IMR-90 (cell line): ENCODE measurements at regions not wholly inside any gene's neighbourhood (a gene's known extent, or its start where the extent isn't known, plus 50 kb on each side); places are given as distances from the start of the nearest gene placed in this dataset.

Experiments used
- ATAC-seq: fragments of 200-7000 bp; cut with Tn5 transposase; 2 replicates; pipeline ENCODE4 v1.9.1; 2020; ENCODE audit warnings: low read depth, mild to moderate bottlenecking, moderate library complexity
- BruUV-seq: library from RNA; stranded (reverse); fragments of 400-500 nt; replicated peaks from 2 replicates; lab custom pipeline; 2021; lab: Mats Ljungman, UMichigan
- CTCF ChIA-PET: fragments of 300-600 bp; formaldehyde crosslinking; extraction: SDS; loops from one replicate; lab custom pipeline; 2021; ENCODE audit warnings: antibody characterized with exemption; lab: Yijun Ruan, JAX
- POLR2A ChIA-PET: fragments of 300-600 bp; sonication (Branson Sonifier 250); formaldehyde crosslinking; loops from one replicate; lab custom pipeline; 2022; ENCODE audit warnings: antibody characterized with exemption; ENCODE audit not compliant: unreplicated experiment; lab: Charles Lee
- DNase-seq: peaks from one replicate; pipeline ENCODE4 v3.0.0; 2013
- H2AFZ ChIP-seq: replicated peaks from 2 replicates; pipeline ENCODE3; 2013; ENCODE audit warnings: low read length, mild to moderate bottlenecking; ENCODE audit not compliant: poor library complexity
- H2AK5ac ChIP-seq: 2 replicates; pipeline ENCODE4 v1.6.1; 2013; ENCODE audit warnings: low read depth, low read length, inconsistent platforms
- H2AK9ac ChIP-seq: replicated peaks from 2 replicates; pipeline ENCODE3; 2013; ENCODE audit warnings: mild to moderate bottlenecking, low read depth, low read length, moderate library complexity; ENCODE audit not compliant: poor library complexity
- H2BK120ac ChIP-seq: 2 replicates; pipeline ENCODE4 v1.6.1; 2013; ENCODE audit warnings: low read depth, low read length, inconsistent platforms
- H2BK15ac ChIP-seq: 3 replicates; pipeline ENCODE4 v1.6.1; 2013; ENCODE audit warnings: low read depth, low read length, inconsistent platforms
- H2BK20ac ChIP-seq: 2 replicates; pipeline ENCODE4 v1.6.1; 2013; ENCODE audit warnings: low read depth, mild to moderate bottlenecking, inconsistent platforms, low read length, moderate library complexity
- H2BK5ac ChIP-seq: 2 replicates; pipeline ENCODE4 v1.6.1; 2013; ENCODE audit warnings: mild to moderate bottlenecking, low read depth, low read length, inconsistent platforms; ENCODE audit not compliant: poor library complexity, severe bottlenecking
- H3K14ac ChIP-seq: replicated peaks from 2 replicates; pipeline ENCODE4 v1.6.1; 2013; ENCODE audit warnings: low read depth, low read length, inconsistent platforms
- H3K18ac ChIP-seq: 2 replicates; pipeline ENCODE4 v1.6.1; 2013; ENCODE audit warnings: low read depth, low read length, control low read depth
- H3K23ac ChIP-seq: 2 replicates; pipeline ENCODE4 v1.6.1; 2013; ENCODE audit warnings: low read depth, low read length, inconsistent platforms
- H3K27ac ChIP-seq: 2 replicates; pipeline ENCODE4 v1.5.1; 2013; ENCODE audit warnings: mild to moderate bottlenecking, control low read depth, low read length; ENCODE audit not compliant: insufficient read depth
- H3K27me3 ChIP-seq: 2 replicates; pipeline ENCODE4 v1.6.1; 2013; ENCODE audit warnings: low read length; ENCODE audit not compliant: control insufficient read depth, insufficient read depth
- H3K36me3 ChIP-seq: 2 replicates; pipeline ENCODE4 v1.6.1; 2013; ENCODE audit warnings: low read length, mixed read lengths; ENCODE audit not compliant: control insufficient read depth, insufficient read depth
- H3K4ac ChIP-seq: 2 replicates; pipeline ENCODE4 v1.6.1; 2013; ENCODE audit warnings: low read depth, low read length, inconsistent platforms
- H3K4me1 ChIP-seq: 2 replicates; pipeline ENCODE4 v1.6.1; 2013; ENCODE audit warnings: low read length, mixed read lengths; ENCODE audit not compliant: control insufficient read depth, insufficient read depth
- H3K4me2 ChIP-seq: 2 replicates; pipeline ENCODE4 v1.6.1; 2013; ENCODE audit warnings: low read depth, mild to moderate bottlenecking, control low read depth, low read length, moderate library complexity
- H3K4me3 ChIP-seq: 2 replicates; pipeline ENCODE4 v1.5.1; 2013; ENCODE audit warnings: low read depth, mild to moderate bottlenecking, control low read depth, low read length, moderate library complexity; ENCODE audit not compliant: insufficient read depth
- H3K56ac ChIP-seq: 2 replicates; pipeline ENCODE4 v1.6.1; 2013; ENCODE audit warnings: low read length, inconsistent platforms; ENCODE audit not compliant: insufficient read depth; ENCODE audit errors: extremely low read depth
- H3K79me1 ChIP-seq, 2 experiments: 2 replicates each; pipeline ENCODE4 v1.6.1; 2013; ENCODE audit warnings: low read length in 2 of 2, inconsistent platforms in 1 of 2, low read depth in 1 of 2
- H3K9ac ChIP-seq: 2 replicates; pipeline ENCODE4 v1.6.1; 2013; ENCODE audit warnings: low read depth, low read length, control low read depth
- H3K9me1 ChIP-seq: 2 replicates; pipeline ENCODE4 v1.6.1; 2013; ENCODE audit warnings: low read length, inconsistent platforms; ENCODE audit not compliant: insufficient read depth
- H3K9me3 ChIP-seq: 2 replicates; pipeline ENCODE4 v1.6.1; 2013; ENCODE audit warnings: low read length; ENCODE audit not compliant: control insufficient read depth, insufficient read depth
- H4K20me1 ChIP-seq: 2 replicates; pipeline ENCODE4 v1.6.1; 2013; ENCODE audit warnings: low read length, inconsistent platforms; ENCODE audit not compliant: insufficient read depth
- H4K5ac ChIP-seq: 2 replicates; pipeline ENCODE4 v1.6.1; 2013; ENCODE audit warnings: mild to moderate bottlenecking, low read depth, low read length, control low read depth
- H4K8ac ChIP-seq, 2 experiments: 2 replicates each; pipeline ENCODE4 v1.6.1; 2013; ENCODE audit warnings: low read depth in 2 of 2, low read length in 2 of 2, control low read depth in 1 of 2, inconsistent platforms in 1 of 2
- H4K91ac ChIP-seq: 2 replicates; pipeline ENCODE4 v1.6.1; 2013; ENCODE audit warnings: low read depth, low read length, inconsistent platforms; ENCODE audit not compliant: insufficient read depth
- CEBPB ChIP-seq: IDR thresholded peaks from 2 replicates; pipeline ENCODE4 v1.6.1; 2012; ENCODE audit warnings: low read depth, low read length, improper control_type of control experiment
- CHD1 ChIP-seq: IDR thresholded peaks from 2 replicates; pipeline ENCODE4 v1.6.1; 2012; ENCODE audit warnings: low read depth, low read length, improper control_type of control experiment
- FOS ChIP-seq: fragments of 150-350 bp; IDR thresholded peaks from 2 replicates; pipeline ENCODE4 v1.6.1; 2016; ENCODE audit warnings: low read depth, low read length
- MAFK ChIP-seq: IDR thresholded peaks from 2 replicates; pipeline ENCODE4 v1.6.1; 2012; ENCODE audit warnings: low read depth, low read length, improper control_type of control experiment
- MAZ ChIP-seq: IDR thresholded peaks from 2 replicates; pipeline ENCODE4 v1.6.1; 2012; ENCODE audit warnings: low read depth, mild to moderate bottlenecking, low read length, improper control_type of control experiment, moderate library complexity, borderline replicate concordance
- MXI1 ChIP-seq: IDR thresholded peaks from 2 replicates; pipeline ENCODE4 v1.6.1; 2012; ENCODE audit warnings: low read depth, mild to moderate bottlenecking, low read length, moderate library complexity, borderline replicate concordance
- POLR2A ChIP-seq: IDR thresholded peaks from 2 replicates; pipeline ENCODE4 v1.6.1; 2012; ENCODE audit warnings: mild to moderate bottlenecking, low read depth, low read length
- RAD21 ChIP-seq: IDR thresholded peaks from 2 replicates; pipeline ENCODE4 v1.6.1; 2012; ENCODE audit warnings: low read length, improper control_type of control experiment
- RCOR1 ChIP-seq: IDR thresholded peaks from 2 replicates; pipeline ENCODE4 v1.6.1; 2012; ENCODE audit warnings: mild to moderate bottlenecking, low read length, improper control_type of control experiment; ENCODE audit not compliant: insufficient replicate concordance
- RFX5 ChIP-seq: IDR thresholded peaks from 2 replicates; pipeline ENCODE4 v1.8.0; 2012; ENCODE audit warnings: low read depth, mild to moderate bottlenecking, low read length, moderate library complexity
- SMC3 ChIP-seq: fragments of 150-350 bp; IDR thresholded peaks from 2 replicates; pipeline ENCODE4 v1.6.1; 2016; ENCODE audit warnings: low read depth, mild to moderate bottlenecking, antibody characterized with exemption, low read length, moderate library complexity
- WGBS, 2 experiments: methylation state at CpG; one replicate each; pipeline versions ENCODE4 v1.1.5 to v1.1.7; 2013; ENCODE audit warnings: missing lambda C conversion rate in 2 of 2; ENCODE audit not compliant: insufficient read length in 1 of 2; ENCODE audit errors: extremely low coverage in 2 of 2; 5-methylcytosine and 5-hydroxymethylcytosine counted together
- dilution Hi-C: fragments of 300-500 bp; cut with HindIII; formaldehyde crosslinking; loops from one replicate; pipeline ENCODE4 v1.14.3; 2018; ENCODE audit warnings: low sequenced_read_pairs; ENCODE audit not compliant: unreplicated experiment
- in situ Hi-C: fragments of 300-500 bp; cut with MboI; formaldehyde crosslinking; loops from 3 replicates; pipeline ENCODE4 v1.14.3; 2019; ENCODE audit warnings: low sequenced_read_pairs, inconsistent platforms, mixed read lengths
- intact Hi-C: fragments of 100-400 bp; cut with micrococcal nuclease; formaldehyde crosslinking; loops from 2 replicates; pipeline ENCODE4 v1.10.0; 2022
- TF ChIP-seq, protein P1 (sequence below): fragments of 150-350 bp; IDR thresholded peaks from 2 replicates; pipeline ENCODE4 v1.6.1; 2016; ENCODE audit warnings: low read depth, mild to moderate bottlenecking, low read length, moderate library complexity, borderline replicate concordance

GRCh38 chr12:111240374-111240773 is 128.5 kb downstream of the PHETA1 start:
- Histone ChIP-seq H4K8ac (no peak overlapping the region), H3K4me3 (no peak overlapping the region), H2AK5ac (no peak overlapping the region), H3K4me2 (no peak overlapping the region), H3K79me1 (no peaks in the 10 kb centered on the region), H3K9me1 (no peaks in the 10 kb centered on the region), H2BK20ac (no peak overlapping the region), H4K91ac (no peak overlapping the region), H4K20me1 (no peaks in the 10 kb centered on the region), H3K4ac (no peak overlapping the region), H3K23ac (no peak overlapping the region), H3K36me3 (no peaks in the 10 kb centered on the region), H2AK9ac (no peak overlapping the region), H3K14ac (no peak overlapping the region), H3K56ac (no peak overlapping the region), H3K9me3 (no peaks in the 10 kb centered on the region), H2AFZ (no peak overlapping the region), H2BK5ac (no peak overlapping the region), H3K9ac (no peak overlapping the region), H2BK120ac (no peak overlapping the region), H3K27me3 (no peaks in the 10 kb centered on the region; the same call in 1 of the 2 replicates), H3K4me1 (no peaks in the 10 kb centered on the region), H2BK15ac (no peak overlapping the region), H3K27ac (no peak overlapping the region), H4K5ac (no peak overlapping the region), H3K18ac (no peak overlapping the region)
- intact Hi-C loops = no loop called here
- no peak for ATAC-seq
- in situ Hi-C loops = no loop called here
- no peak for DNase-seq
- no CpG with 5 or more reads among the region's 4 CpGs for WGBS, 2 experiments
- no TSS peak for BruUV-seq
- dilution Hi-C loops = no loop called here
- POLR2A ChIA-PET = no interaction called here
- TF ChIP-seq RAD21 = no peak
- no peak for TF ChIP-seq MXI1
- no peak for TF ChIP-seq MAFK
- TF ChIP-seq SMC3 = no peak
- no peak for TF ChIP-seq CEBPB
- no peak for TF ChIP-seq RCOR1
- no peak for TF ChIP-seq CHD1
- no peak for TF ChIP-seq FOS
- TF ChIP-seq MAZ = no peak
- TF ChIP-seq POLR2A = no peak
- no peak for TF ChIP-seq RFX5
- TF ChIP-seq, protein P1, sequence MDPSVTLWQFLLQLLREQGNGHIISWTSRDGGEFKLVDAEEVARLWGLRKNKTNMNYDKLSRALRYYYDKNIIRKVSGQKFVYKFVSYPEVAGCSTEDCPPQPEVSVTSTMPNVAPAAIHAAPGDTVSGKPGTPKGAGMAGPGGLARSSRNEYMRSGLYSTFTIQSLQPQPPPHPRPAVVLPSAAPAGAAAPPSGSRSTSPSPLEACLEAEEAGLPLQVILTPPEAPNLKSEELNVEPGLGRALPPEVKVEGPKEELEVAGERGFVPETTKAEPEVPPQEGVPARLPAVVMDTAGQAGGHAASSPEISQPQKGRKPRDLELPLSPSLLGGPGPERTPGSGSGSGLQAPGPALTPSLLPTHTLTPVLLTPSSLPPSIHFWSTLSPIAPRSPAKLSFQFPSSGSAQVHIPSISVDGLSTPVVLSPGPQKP = no peak
- CTCF ChIA-PET = no interaction called here
